ENCODE measurements at regions not wholly inside any gene's neighbourhood (a gene's known extent, or its start where the extent isn't known, plus 50 kb on each side); places are given as distances from the start of the nearest gene placed in this dataset.

- Histone ChIP-seq H3K27ac (ENCODE audit: low read length) (no peak overlapping the region), H3K79me2 (replicated peaks; ENCODE audit: insufficient read depth, low read length) (no peaks in the 10 kb centered on the region), H3K36me3 (ENCODE audit: insufficient read depth, low read length) (no peaks in the 10 kb centered on the region), H3K4me2 (ENCODE audit: low read length) (no peak overlapping the region), H4K20me1 (ENCODE audit: insufficient read depth) (no peaks in the 10 kb centered on the region), H3K27me3 (ENCODE audit: insufficient read depth, low read depth, low read length) (no peaks in the 10 kb centered on the region), H3F3A (ENCODE audit: insufficient read depth, low read length, poor library complexity, severe bottlenecking) (no peaks in the 10 kb centered on the region), H2AFZ (ENCODE audit: low read depth, low read length) (no peak overlapping the region), H3K9me3 (ENCODE audit: low read length) (no peaks in the 10 kb centered on the region), H3K9me2 (ENCODE audit: insufficient read depth, low read length) (no peaks in the 10 kb centered on the region), H3K9ac (ENCODE audit: low read length) (no peak overlapping the region), H3K4me3 (ENCODE audit: low read length) (no peak overlapping the region)
- TF ChIP-seq POLR2AphosphoS5 (IDR thresholded peaks at IDR 0.05): no peak
Observed at GRCh38 chr13:81615031-81615430, 1274.1 kb upstream of the SPRY2 start.

GRCh38 chr13:81610644-81611043, 1269.7 kb upstream of the SPRY2 start:
- Histone ChIP-seq H3K27ac (ENCODE audit: low read length) (no peak overlapping the region), H3K9ac (ENCODE audit: low read length) (no peak overlapping the region), H3F3A (ENCODE audit: insufficient read depth, low read length, poor library complexity, severe bottlenecking) (no peaks in the 10 kb centered on the region), H3K36me3 (ENCODE audit: insufficient read depth, low read length) (no peaks in the 10 kb centered on the region), H3K79me2 (replicated peaks; ENCODE audit: insufficient read depth, low read length) (no peaks in the 10 kb centered on the region), H4K20me1 (ENCODE audit: insufficient read depth) (no peaks in the 10 kb centered on the region), H3K9me2 (ENCODE audit: insufficient read depth, low read length) (no peaks in the 10 kb centered on the region), H3K27me3 (ENCODE audit: insufficient read depth, low read depth, low read length) (no peaks in the 10 kb centered on the region), H3K4me3 (ENCODE audit: low read length) (no peak overlapping the region), H2AFZ (ENCODE audit: low read depth, low read length) (no peak overlapping the region), H3K9me3 (ENCODE audit: low read length) (no peaks in the 10 kb centered on the region), H3K4me2 (ENCODE audit: low read length) (no peak overlapping the region)
- TF ChIP-seq MXI1 (conservative IDR thresholded peaks at IDR 0.05; ENCODE audit: poor library complexity, severe bottlenecking) (no peak), SMC3 (conservative IDR thresholded peaks at IDR 0.05; ENCODE audit: poor library complexity) (peak; percentile 47), POLR2AphosphoS5 (IDR thresholded peaks at IDR 0.05) (no peak), CTCF (IDR thresholded peaks at IDR 0.05; ENCODE audit: poor library complexity, severe bottlenecking) (no peak), EP300 (conservative IDR thresholded peaks at IDR 0.05; ENCODE audit: poor library complexity, severe bottlenecking) (no peak), EZH2 (IDR thresholded peaks at IDR 0.05; ENCODE audit: borderline replicate concordance, insufficient read depth, low read length, poor library complexity, severe bottlenecking) (no peak), RAD21 (conservative IDR thresholded peaks at IDR 0.05) (peak; percentile 40), TAF1 (IDR thresholded peaks at IDR 0.05; ENCODE audit: low read depth) (no peak), REST (IDR thresholded peaks at IDR 0.05; ENCODE audit: borderline replicate concordance) (no peak)

GRCh38 chr13:81609335-81609734, 1268.4 kb upstream of the SPRY2 start:
- no peak for TF ChIP-seq EZH2 (IDR thresholded peaks at IDR 0.05; ENCODE audit: borderline replicate concordance, insufficient read depth, low read length, poor library complexity, severe bottlenecking)
- no peak for TF ChIP-seq CTCF (IDR thresholded peaks at IDR 0.05; ENCODE audit: poor library complexity, severe bottlenecking)
- no peak for TF ChIP-seq SMC3 (conservative IDR thresholded peaks at IDR 0.05; ENCODE audit: poor library complexity)
- no peak for TF ChIP-seq EP300 (conservative IDR thresholded peaks at IDR 0.05; ENCODE audit: poor library complexity, severe bottlenecking)
- no peak for TF ChIP-seq TAF1 (IDR thresholded peaks at IDR 0.05; ENCODE audit: low read depth)
- TF ChIP-seq RAD21 (conservative IDR thresholded peaks at IDR 0.05): no peak
- no peak for TF ChIP-seq POLR2AphosphoS5 (IDR thresholded peaks at IDR 0.05)
- no peak for TF ChIP-seq REST (IDR thresholded peaks at IDR 0.05; ENCODE audit: borderline replicate concordance)
- TF ChIP-seq MXI1 (conservative IDR thresholded peaks at IDR 0.05; ENCODE audit: poor library complexity, severe bottlenecking): no peak

More at GRCh38 chr13:81609335-81609734, 1268.4 kb upstream of the SPRY2 start:
- Histone ChIP-seq H3K27me3 (ENCODE audit: insufficient read depth, low read depth, low read length) (no peaks in the 10 kb centered on the region), H3K36me3 (ENCODE audit: insufficient read depth, low read length) (no peaks in the 10 kb centered on the region), H3F3A (ENCODE audit: insufficient read depth, low read length, poor library complexity, severe bottlenecking) (no peaks in the 10 kb centered on the region), H3K9me2 (ENCODE audit: insufficient read depth, low read length) (no peaks in the 10 kb centered on the region), H3K9me3 (ENCODE audit: low read length) (no peaks in the 10 kb centered on the region), H3K4me3 (ENCODE audit: low read length) (no peak overlapping the region), H3K9ac (ENCODE audit: low read length) (no peak overlapping the region), H3K79me2 (replicated peaks; ENCODE audit: insufficient read depth, low read length) (no peaks in the 10 kb centered on the region), H2AFZ (ENCODE audit: low read depth, low read length) (no peak overlapping the region), H3K27ac (ENCODE audit: low read length) (no peak overlapping the region), H4K20me1 (ENCODE audit: insufficient read depth) (no peaks in the 10 kb centered on the region), H3K4me2 (ENCODE audit: low read length) (no peak overlapping the region)
